ENCODE measurements at regions not wholly inside any gene's neighbourhood (a gene's known extent, or its start where the extent isn't known, plus 50 kb on each side); places are given as distances from the start of the nearest gene placed in this dataset.

- TF ChIP-seq EZH2 (IDR thresholded peaks at IDR 0.05; ENCODE audit: borderline replicate concordance, low read depth, low read length, severe bottlenecking) = no peak
- no peak for TF ChIP-seq CTCF (IDR thresholded peaks at IDR 0.05; ENCODE audit: extremely low read depth in 1 of 2, insufficient read depth in 1 of 2, low read depth in 1 of 2, low read length in 2 of 2)
- TF ChIP-seq POLR2AphosphoS5 (IDR thresholded peaks at IDR 0.05; ENCODE audit: insufficient read depth, low read depth, low read length) = no peak
- no peak for TF ChIP-seq FOS (IDR thresholded peaks at IDR 0.05; ENCODE audit: borderline replicate concordance, insufficient read depth, low read length)
- TF ChIP-seq POLR2A (IDR thresholded peaks at IDR 0.05; ENCODE audit: low read depth, low read length) = no peak
- TF ChIP-seq MAX (IDR thresholded peaks at IDR 0.05; ENCODE audit: insufficient read depth, insufficient read length) = no peak
Observed at GRCh38 chr1:10889650-10890353, 93.4 kb upstream of the CASZ1 start.
